ENCODE measurements at regions not wholly inside any gene's neighbourhood (a gene's known extent, or its start where the extent isn't known, plus 50 kb on each side); places are given as distances from the start of the nearest gene placed in this dataset.

- WGBS, 4 donors = 91 to 98% (median 93%) methylated on average over 1 of the region's 1 CpG
- H3K4me1 ChIP-seq = no peaks in the 10 kb centered on the region
- DNase-seq (no peak), ATAC-seq (no peak)
- H3K27me3 ChIP-seq = no peaks in the 10 kb centered on the region
- no peak overlapping the region for H3K4me3 ChIP-seq
- no peaks in the 10 kb centered on the region for H3K36me3 ChIP-seq
- no peak for TF ChIP-seq POLR2A (IDR thresholded peaks at IDR 0.05)
- TF ChIP-seq, protein P1, sequence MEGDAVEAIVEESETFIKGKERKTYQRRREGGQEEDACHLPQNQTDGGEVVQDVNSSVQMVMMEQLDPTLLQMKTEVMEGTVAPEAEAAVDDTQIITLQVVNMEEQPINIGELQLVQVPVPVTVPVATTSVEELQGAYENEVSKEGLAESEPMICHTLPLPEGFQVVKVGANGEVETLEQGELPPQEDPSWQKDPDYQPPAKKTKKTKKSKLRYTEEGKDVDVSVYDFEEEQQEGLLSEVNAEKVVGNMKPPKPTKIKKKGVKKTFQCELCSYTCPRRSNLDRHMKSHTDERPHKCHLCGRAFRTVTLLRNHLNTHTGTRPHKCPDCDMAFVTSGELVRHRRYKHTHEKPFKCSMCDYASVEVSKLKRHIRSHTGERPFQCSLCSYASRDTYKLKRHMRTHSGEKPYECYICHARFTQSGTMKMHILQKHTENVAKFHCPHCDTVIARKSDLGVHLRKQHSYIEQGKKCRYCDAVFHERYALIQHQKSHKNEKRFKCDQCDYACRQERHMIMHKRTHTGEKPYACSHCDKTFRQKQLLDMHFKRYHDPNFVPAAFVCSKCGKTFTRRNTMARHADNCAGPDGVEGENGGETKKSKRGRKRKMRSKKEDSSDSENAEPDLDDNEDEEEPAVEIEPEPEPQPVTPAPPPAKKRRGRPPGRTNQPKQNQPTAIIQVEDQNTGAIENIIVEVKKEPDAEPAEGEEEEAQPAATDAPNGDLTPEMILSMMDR (IDR thresholded peaks at IDR 0.05) = no peak
- intact Hi-C loops (cut with DNase I) = no loop called here
- no peaks in the 10 kb centered on the region for H3K9me3 ChIP-seq
- H3K27ac ChIP-seq = no peak overlapping the region
Measured at GRCh38 chr1:58333511-58333910, 213.0 kb downstream of the OMA1 start.

DNA sequence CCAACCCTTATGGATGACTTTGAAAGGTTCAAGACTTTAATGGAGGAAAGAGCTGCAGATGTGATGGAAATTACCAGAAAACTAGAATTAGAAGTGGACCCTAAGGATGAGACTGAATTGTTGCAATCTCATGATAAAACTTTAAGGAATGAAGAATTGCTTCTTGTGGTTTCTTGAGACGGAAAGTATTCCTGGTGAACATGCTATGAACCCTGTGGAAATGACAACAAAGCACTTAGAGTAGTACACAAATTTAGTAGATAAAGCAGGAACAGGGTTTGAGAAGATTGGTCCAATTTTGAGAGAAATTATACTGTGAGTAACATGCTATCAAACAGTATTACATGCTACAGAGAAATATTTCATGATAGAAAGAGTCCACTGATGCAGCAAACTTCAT, 215.4 kb downstream of the OMA1 start:
- H3K4me1 ChIP-seq = no peaks in the 10 kb centered on the region
- TF ChIP-seq POLR2A (IDR thresholded peaks at IDR 0.05) = no peak
- TF ChIP-seq, protein P1 (IDR thresholded peaks at IDR 0.05) = no peak
- DNase-seq (no peak), ATAC-seq (no peak)
- no peak overlapping the region for H3K4me3 ChIP-seq
- H3K36me3 ChIP-seq = no peaks in the 10 kb centered on the region
- H3K9me3 ChIP-seq = no peaks in the 10 kb centered on the region
- H3K27ac ChIP-seq = no peak overlapping the region
- intact Hi-C loops (cut with DNase I) = no loop called here
- H3K27me3 ChIP-seq = no peaks in the 10 kb centered on the region
- 93 to 100% (median 95%) methylated on average over 1 of the region's 1 CpG for WGBS, 4 donors

DNA sequence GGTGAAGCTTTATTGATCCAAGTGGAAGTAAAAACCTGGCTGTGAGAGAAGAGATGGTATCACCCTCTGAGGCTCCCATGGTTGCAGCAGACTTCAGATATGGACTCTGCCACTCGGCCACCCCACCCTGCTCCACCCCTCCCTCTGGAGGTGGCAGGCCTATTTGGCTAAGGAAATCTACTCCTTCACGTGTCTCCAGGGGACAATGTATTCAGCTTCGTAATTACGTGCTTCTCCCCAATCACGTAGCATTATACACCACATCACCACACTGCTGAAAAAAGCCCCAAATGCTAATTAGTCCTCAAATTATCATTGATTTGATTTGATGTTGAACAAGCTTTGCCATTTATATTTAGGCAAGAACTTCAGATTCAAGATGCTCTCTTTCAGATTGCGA, 220.7 kb downstream of the OMA1 start:
- intact Hi-C loops (cut with DNase I) = no loop called here
- Histone ChIP-seq H3K4me1 (no peaks in the 10 kb centered on the region), H3K4me3 (no peak overlapping the region), H3K27me3 (no peaks in the 10 kb centered on the region), H3K27ac (no peak overlapping the region), H3K9me3 (peaks cover 0 to 17% (median 0%) of the 10 kb centered on the region in 12 donors), H3K36me3 (no peaks in the 10 kb centered on the region)
- DNase-seq = no peak
- ATAC-seq = no peak
- no peak for TF ChIP-seq POLR2A (IDR thresholded peaks at IDR 0.05)
- TF ChIP-seq, protein P1 (IDR thresholded peaks at IDR 0.05) = no peak
- 66 to 79% (median 73%) methylated on average over 6 of the region's 6 CpGs for WGBS, 4 donors

- ATAC-seq (no peak), DNase-seq (no peak)
- intact Hi-C loops (cut with DNase I) = no loop called here
- H3K4me1 ChIP-seq = no peaks in the 10 kb centered on the region
- H3K9me3 ChIP-seq = peaks cover 0 to 18% (median 0%) of the 10 kb centered on the region in 12 donors
- TF ChIP-seq, protein P1 (IDR thresholded peaks at IDR 0.05) = no peak
- TF ChIP-seq POLR2A (IDR thresholded peaks at IDR 0.05) = no peak
- no peak overlapping the region for H3K4me3 ChIP-seq
- no peak overlapping the region for H3K27ac ChIP-seq
- WGBS, 4 donors = 77 to 83% (median 78%) methylated on average over 2 of the region's 2 CpGs
- H3K27me3 ChIP-seq = no peaks in the 10 kb centered on the region
- no peaks in the 10 kb centered on the region for H3K36me3 ChIP-seq
Measured at GRCh38 chr1:58324558-58324957, 222.0 kb downstream of the OMA1 start.
